Parathyroid adenoma (tissue), 2 donors: ENCODE measurements at regions not wholly inside any gene's neighbourhood (a gene's known extent, or its start where the extent isn't known, plus 50 kb on each side); places are given as distances from the start of the nearest gene placed in this dataset.

ENCODE experiments used
- H2AFZ ChIP-seq: fragments of 300-600 bp; sonication (generic); one replicate; pipeline ENCODE4 v1.7.0; 2017; ENCODE audit warnings: antibody characterized with exemption, mild to moderate bottlenecking
- H3K27ac ChIP-seq: fragments of 300-600 bp; sonication (generic); one replicate; pipeline ENCODE4 v1.7.0; 2017
- H3K27me3 ChIP-seq: fragments of 300-600 bp; sonication (generic); one replicate; pipeline ENCODE4 v1.7.0; 2017; ENCODE audit warnings: low read length; ENCODE audit not compliant: control insufficient read depth, insufficient read depth
- H3K36me3 ChIP-seq: fragments of 300-600 bp; sonication (generic); one replicate; pipeline ENCODE4 v1.7.0; 2017; ENCODE audit warnings: low read length; ENCODE audit not compliant: control insufficient read depth, insufficient read depth
- H3K4me1 ChIP-seq: fragments of 300-600 bp; sonication (generic); one replicate; pipeline ENCODE4 v1.7.0; 2017; ENCODE audit warnings: control low read depth
- H3K4me2 ChIP-seq: fragments of 300-600 bp; sonication (generic); one replicate; pipeline ENCODE4 v1.7.0; 2017; ENCODE audit warnings: low read length
- H3K4me3 ChIP-seq: fragments of 300-600 bp; sonication (generic); one replicate; pipeline ENCODE4 v1.7.0; 2017; ENCODE audit warnings: low read depth, low read length
- H3K79me2 ChIP-seq: fragments of 300-600 bp; sonication (generic); one replicate; pipeline ENCODE4 v1.7.0; 2017; ENCODE audit warnings: control low read depth
- H3K9ac ChIP-seq: fragments of 300-600 bp; sonication (generic); one replicate; pipeline ENCODE4 v1.7.0; 2017; ENCODE audit warnings: mild to moderate bottlenecking
- H3K9me3 ChIP-seq: fragments of 300-600 bp; sonication (generic); one replicate; pipeline ENCODE4 v1.7.0; 2017; ENCODE audit warnings: low read length; ENCODE audit not compliant: control insufficient read depth
- TF ChIP-seq, protein P1 (sequence below): fragments of 300-600 bp; sonication (generic); IDR thresholded peaks from one replicate; pipeline ENCODE4 v1.7.0; 2017; ENCODE audit warnings: antibody characterized with exemption, mild to moderate bottlenecking
- donor health status: primary hyperparathyroidism.

DNA sequence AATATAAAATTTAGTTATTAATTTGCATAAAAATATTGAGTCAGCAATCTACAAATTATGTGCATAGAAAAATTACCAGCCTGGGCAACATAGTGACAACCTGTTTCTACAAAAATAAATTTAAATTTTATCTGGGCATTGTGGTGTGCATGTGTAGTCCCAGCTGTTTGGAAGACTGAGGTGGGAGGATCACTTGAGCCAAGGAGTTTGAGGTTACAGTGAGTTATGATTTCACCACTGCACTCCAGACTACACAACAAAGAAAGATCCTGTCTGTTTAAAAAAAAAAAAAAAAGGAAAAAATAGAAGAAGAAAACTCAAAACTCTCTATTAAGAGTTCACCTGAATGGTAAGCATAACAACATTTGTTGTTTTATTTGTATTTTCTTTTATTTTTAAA is 1048.4 kb upstream of the CDH2 start:
- no peak overlapping the region for H3K4me3 ChIP-seq
- no peak overlapping the region for H3K9ac ChIP-seq
- no peak overlapping the region for H2AFZ ChIP-seq
- no peaks in the 10 kb centered on the region for H3K27me3 ChIP-seq
- H3K4me1 ChIP-seq: no peaks in the 10 kb centered on the region
- no peaks in the 10 kb centered on the region for H3K36me3 ChIP-seq
- no peaks in the 10 kb centered on the region for H3K9me3 ChIP-seq
- no peak overlapping the region for H3K27ac ChIP-seq
- no peaks in the 10 kb centered on the region for H3K79me2 ChIP-seq
- TF ChIP-seq, protein P1, sequence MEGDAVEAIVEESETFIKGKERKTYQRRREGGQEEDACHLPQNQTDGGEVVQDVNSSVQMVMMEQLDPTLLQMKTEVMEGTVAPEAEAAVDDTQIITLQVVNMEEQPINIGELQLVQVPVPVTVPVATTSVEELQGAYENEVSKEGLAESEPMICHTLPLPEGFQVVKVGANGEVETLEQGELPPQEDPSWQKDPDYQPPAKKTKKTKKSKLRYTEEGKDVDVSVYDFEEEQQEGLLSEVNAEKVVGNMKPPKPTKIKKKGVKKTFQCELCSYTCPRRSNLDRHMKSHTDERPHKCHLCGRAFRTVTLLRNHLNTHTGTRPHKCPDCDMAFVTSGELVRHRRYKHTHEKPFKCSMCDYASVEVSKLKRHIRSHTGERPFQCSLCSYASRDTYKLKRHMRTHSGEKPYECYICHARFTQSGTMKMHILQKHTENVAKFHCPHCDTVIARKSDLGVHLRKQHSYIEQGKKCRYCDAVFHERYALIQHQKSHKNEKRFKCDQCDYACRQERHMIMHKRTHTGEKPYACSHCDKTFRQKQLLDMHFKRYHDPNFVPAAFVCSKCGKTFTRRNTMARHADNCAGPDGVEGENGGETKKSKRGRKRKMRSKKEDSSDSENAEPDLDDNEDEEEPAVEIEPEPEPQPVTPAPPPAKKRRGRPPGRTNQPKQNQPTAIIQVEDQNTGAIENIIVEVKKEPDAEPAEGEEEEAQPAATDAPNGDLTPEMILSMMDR: no peak
- no peak overlapping the region for H3K4me2 ChIP-seq

DNA sequence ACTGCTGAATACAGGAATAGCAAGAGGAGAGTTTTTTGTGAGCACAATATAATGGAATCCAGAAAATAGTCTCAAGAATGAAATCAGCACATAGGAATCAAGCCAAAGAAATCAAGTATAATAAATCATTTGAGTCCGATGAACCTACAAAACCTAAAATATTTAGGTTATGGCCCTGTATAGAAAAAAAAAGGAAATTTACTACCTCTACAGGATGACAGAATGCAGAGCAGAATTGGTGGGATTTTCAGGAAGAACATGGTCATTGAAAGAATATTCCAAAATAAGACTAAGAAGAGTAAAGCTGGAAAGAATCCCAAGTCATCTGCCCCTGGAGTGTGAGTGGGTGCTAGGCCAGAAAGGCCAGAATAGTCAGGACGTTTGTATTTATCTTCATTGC is 1041.2 kb upstream of the CDH2 start:
- H3K27ac ChIP-seq: no peak overlapping the region
- TF ChIP-seq, protein P1: no peak
- H3K9me3 ChIP-seq: no peaks in the 10 kb centered on the region
- H3K27me3 ChIP-seq: no peaks in the 10 kb centered on the region
- no peaks in the 10 kb centered on the region for H3K79me2 ChIP-seq
- H3K9ac ChIP-seq: no peak overlapping the region
- H2AFZ ChIP-seq: no peak overlapping the region
- no peaks in the 10 kb centered on the region for H3K36me3 ChIP-seq
- H3K4me3 ChIP-seq: no peak overlapping the region
- H3K4me2 ChIP-seq: no peak overlapping the region
- H3K4me1 ChIP-seq: no peaks in the 10 kb centered on the region

DNA sequence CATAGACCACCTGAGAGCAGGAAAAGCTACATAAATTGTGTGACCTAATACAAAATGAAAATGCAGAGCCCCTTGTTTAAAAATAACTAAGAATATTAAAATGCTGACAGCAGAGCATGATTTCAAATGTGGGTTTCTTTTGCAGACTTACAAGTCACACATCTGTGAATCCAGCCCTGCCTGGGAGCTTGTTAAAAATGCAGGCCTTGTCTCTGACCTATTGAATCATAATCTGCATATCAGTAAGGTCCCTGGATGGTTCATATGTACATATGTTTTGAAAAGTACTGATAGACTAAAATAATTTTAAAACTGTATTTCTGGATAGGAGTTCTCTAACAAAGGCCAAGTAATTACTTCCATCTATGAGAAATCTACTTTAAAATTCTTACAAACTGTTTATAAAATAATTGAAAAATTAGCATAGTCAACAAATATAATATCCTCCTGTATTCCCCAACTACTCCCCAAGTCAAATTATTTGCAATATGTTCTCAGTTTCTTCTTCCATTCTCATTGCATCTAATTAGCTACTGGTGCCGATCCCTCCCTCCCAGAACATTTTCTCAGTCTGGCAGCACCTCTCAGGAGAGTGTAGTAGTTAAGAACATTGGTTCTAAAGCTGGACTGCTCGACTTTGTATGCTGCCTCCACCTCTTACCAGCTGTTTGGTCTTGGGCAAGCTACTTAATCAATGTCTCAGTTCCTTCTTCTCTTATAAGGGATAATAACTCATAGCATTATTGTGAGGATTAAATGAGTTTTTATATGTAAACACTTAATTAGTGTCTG is 1040.4 kb upstream of the CDH2 start:
- no peaks in the 10 kb centered on the region for H3K9me3 ChIP-seq

DNA sequence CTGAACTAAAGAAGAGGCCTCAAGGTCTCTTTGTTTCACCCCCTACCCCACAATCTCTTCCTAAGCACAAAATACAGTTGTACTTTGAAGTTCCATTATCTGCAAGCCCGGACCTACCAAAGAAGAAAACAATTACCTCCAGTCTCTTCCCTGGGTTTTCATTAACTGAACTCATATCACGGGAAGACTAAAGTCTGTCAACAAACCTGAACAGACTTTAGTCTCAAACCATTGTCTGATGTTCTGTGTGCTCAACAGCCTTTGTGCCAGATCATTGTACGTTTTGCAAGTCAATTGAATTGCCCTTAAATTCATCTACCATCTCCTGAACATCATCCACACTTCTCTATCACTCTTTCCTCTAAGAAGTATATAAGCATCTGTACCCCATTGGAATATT is 1021.9 kb upstream of the CDH2 start:
- H3K4me2 ChIP-seq: no peak overlapping the region
- H3K9me3 ChIP-seq: no peaks in the 10 kb centered on the region
- no peaks in the 10 kb centered on the region for H3K36me3 ChIP-seq
- H3K27ac ChIP-seq: no peak overlapping the region
- H3K4me3 ChIP-seq: no peak overlapping the region
- no peaks in the 10 kb centered on the region for H3K79me2 ChIP-seq
- H2AFZ ChIP-seq: no peak overlapping the region
- H3K9ac ChIP-seq: no peak overlapping the region
- H3K27me3 ChIP-seq: no peaks in the 10 kb centered on the region
- TF ChIP-seq, protein P1: no peak
- no peaks in the 10 kb centered on the region for H3K4me1 ChIP-seq

More for the DNA sequence above, 1040.4 kb upstream of the CDH2 start:
- TF ChIP-seq, protein P1: no peak
- H3K36me3 ChIP-seq: no peaks in the 10 kb centered on the region
- H3K27me3 ChIP-seq: no peaks in the 10 kb centered on the region
- no peak overlapping the region for H3K27ac ChIP-seq
- H3K4me1 ChIP-seq: no peaks in the 10 kb centered on the region
- H3K4me2 ChIP-seq: no peak overlapping the region
- H3K4me3 ChIP-seq: no peak overlapping the region
- H3K79me2 ChIP-seq: no peaks in the 10 kb centered on the region
- H2AFZ ChIP-seq: no peak overlapping the region
- H3K9ac ChIP-seq: no peak overlapping the region

DNA sequence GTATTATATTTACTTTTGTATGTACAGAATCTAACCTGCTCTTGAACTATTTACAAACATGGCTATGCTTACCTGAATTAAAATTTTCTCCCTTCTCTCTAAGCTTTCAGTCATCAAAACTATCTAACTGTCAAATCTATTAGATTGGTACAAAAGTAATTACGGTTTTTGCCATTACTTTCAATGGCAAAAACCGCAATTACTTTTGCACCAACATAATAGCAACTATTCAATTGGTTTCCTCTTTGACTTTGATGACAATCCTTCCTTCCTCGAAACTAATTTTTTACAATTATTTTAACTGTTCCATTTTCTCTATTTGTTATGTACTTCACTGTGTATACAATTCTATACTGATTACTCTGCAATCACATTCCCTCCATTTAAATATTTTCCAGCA is 1019.4 kb upstream of the CDH2 start:
- TF ChIP-seq, protein P1: no peak
- Histone ChIP-seq H3K27me3 (no peaks in the 10 kb centered on the region), H3K27ac (no peak overlapping the region), H3K4me2 (no peak overlapping the region), H3K36me3 (no peaks in the 10 kb centered on the region), H3K4me1 (no peaks in the 10 kb centered on the region), H3K79me2 (no peaks in the 10 kb centered on the region), H3K9ac (no peak overlapping the region), H3K4me3 (no peak overlapping the region), H2AFZ (no peak overlapping the region), H3K9me3 (no peaks in the 10 kb centered on the region)
